Natural killer cell (primary cell): ENCODE measurements at regions not wholly inside any gene's neighbourhood (a gene's known extent, or its start where the extent isn't known, plus 50 kb on each side); places are given as distances from the start of the nearest gene placed in this dataset.

Experiments
- ATAC-seq, 3 donors: fragments of 150-1000 bp in 2 of 3; fragments of 200-7000 bp in 1 of 3; cut with Tn5 transposase; 1 replicate in 1 of 3; 2 replicates in 2 of 3; pipeline ENCODE4 v1.10.0; 2021; ENCODE audit warnings: mild to moderate bottlenecking in 2 of 3, moderate library complexity in 2 of 3
- DNase-seq, 2 donors: peaks; one replicate each; pipeline versions ENCODE4 v3.0.0 to v3.0.0-alpha.2; 2013 to 2021; ENCODE audit warnings: mixed read lengths in 1 of 2
- H3K27ac ChIP-seq: one replicate; pipeline ENCODE4 v1.5.1; 2013; ENCODE audit warnings: mild to moderate bottlenecking, low read length
- H3K27me3 ChIP-seq: one replicate; pipeline ENCODE4 v1.6.1; 2013; ENCODE audit warnings: low read length; ENCODE audit not compliant: control insufficient read depth, insufficient read depth
- H3K36me3 ChIP-seq: one replicate; pipeline ENCODE4 v1.6.1; 2013; ENCODE audit warnings: low read length; ENCODE audit not compliant: control insufficient read depth, insufficient read depth
- H3K4me1 ChIP-seq: one replicate; pipeline ENCODE4 v1.6.1; 2013; ENCODE audit warnings: low read length; ENCODE audit not compliant: control insufficient read depth, insufficient read depth
- H3K4me3 ChIP-seq: one replicate; pipeline ENCODE4 v1.5.1; 2013; ENCODE audit warnings: low read length
- H3K9me3 ChIP-seq: one replicate; pipeline ENCODE4 v1.6.1; 2013; ENCODE audit warnings: low read length; ENCODE audit not compliant: control insufficient read depth, insufficient read depth
- H3K27ac Mint-ChIP-seq, 2 donors: one replicate each; pipeline ENCODE4 v1.8.0; 2022; ENCODE audit warnings: mild to moderate bottlenecking in 2 of 2, mixed read lengths in 2 of 2, moderate library complexity in 1 of 2
- H3K27me3 Mint-ChIP-seq, 2 donors: one replicate each; pipeline ENCODE4 v1.8.0; 2022; ENCODE audit warnings: low read depth in 2 of 2, mixed read lengths in 2 of 2
- H3K36me3 Mint-ChIP-seq: one replicate; pipeline ENCODE4 v1.8.0; 2022; ENCODE audit warnings: mixed read lengths
- H3K4me1 Mint-ChIP-seq, 2 donors: one replicate each; pipeline ENCODE4 v1.8.0; 2022; ENCODE audit warnings: mixed read lengths in 2 of 2
- H3K4me3 Mint-ChIP-seq: one replicate; pipeline ENCODE4 v1.8.0; 2022; ENCODE audit warnings: mild to moderate bottlenecking, moderate library complexity, mixed read lengths
- H3K9me3 Mint-ChIP-seq, 2 donors: one replicate each; pipeline ENCODE4 v1.8.0; 2022; ENCODE audit warnings: mixed read lengths in 2 of 2
- CTCF ChIP-seq: fragments of 200-600 bp; IDR thresholded peaks from one replicate; pipeline ENCODE4 v1.8.0; 2022; ENCODE audit warnings: antibody characterized with exemption
- WGBS: methylation state at CpG from one replicate; pipeline ENCODE4 v1.1.7; 2013; ENCODE audit warnings: missing lambda C conversion rate; ENCODE audit not compliant: insufficient coverage; 5-methylcytosine and 5-hydroxymethylcytosine counted together
- intact Hi-C: fragments of 100-400 bp; cut with micrococcal nuclease; formaldehyde crosslinking; loops from one replicate; pipeline ENCODE4 v1.14.2; 2022

GRCh38 chr9:14467675-14468374 is 153.9 kb upstream of the NFIB start:
- Histone ChIP-seq H3K27ac (no peak overlapping the region), H3K4me3 (no peak overlapping the region), H3K4me1 (no peaks in the 10 kb centered on the region), H3K36me3 (no peaks in the 10 kb centered on the region), H3K27me3 (no peaks in the 10 kb centered on the region), H3K9me3 (no peaks in the 10 kb centered on the region)
- ATAC-seq (no peak), DNase-seq (no peak)
- Mint-ChIP-seq H3K36me3 (no peaks in the 10 kb centered on the region), H3K27me3 (no peaks in the 10 kb centered on the region), H3K27ac (no peak overlapping the region), H3K4me1 (no peaks in the 10 kb centered on the region), H3K4me3 (no peak overlapping the region), H3K9me3 (peaks cover 0 to 2% of the 10 kb centered on the region in 2 donors)
- 86% methylated on average over 2 of the region's 3 CpGs for WGBS
- intact Hi-C loops, result no loop called here
- no peak for TF ChIP-seq CTCF

GRCh38 chr9:14466828-14467227 is 152.9 kb upstream of the NFIB start:
- no peaks in the 10 kb centered on the region for H3K4me1 Mint-ChIP-seq
- TF ChIP-seq CTCF, result no peak
- no peaks in the 10 kb centered on the region for H3K36me3 Mint-ChIP-seq
- Histone ChIP-seq H3K36me3 (no peaks in the 10 kb centered on the region), H3K4me1 (no peaks in the 10 kb centered on the region), H3K9me3 (no peaks in the 10 kb centered on the region), H3K4me3 (no peak overlapping the region), H3K27ac (no peak overlapping the region), H3K27me3 (no peaks in the 10 kb centered on the region)
- no peak overlapping the region for H3K4me3 Mint-ChIP-seq
- intact Hi-C loops, result no loop called here
- DNase-seq (no peak), ATAC-seq (no peak)
- peaks cover 0 to 2% of the 10 kb centered on the region in 2 donors for H3K9me3 Mint-ChIP-seq
- 87% methylated on average over 4 of the region's 4 CpGs for WGBS
- no peaks in the 10 kb centered on the region for H3K27me3 Mint-ChIP-seq
- no peak overlapping the region for H3K27ac Mint-ChIP-seq

- Histone ChIP-seq H3K9me3 (no peaks in the 10 kb centered on the region), H3K4me1 (no peaks in the 10 kb centered on the region), H3K36me3 (no peaks in the 10 kb centered on the region), H3K4me3 (no peak overlapping the region), H3K27me3 (no peaks in the 10 kb centered on the region), H3K27ac (no peak overlapping the region)
- 91% methylated on average over 7 of the region's 7 CpGs for WGBS
- Mint-ChIP-seq H3K27ac (no peak overlapping the region), H3K9me3 (peaks cover 0 to 2% of the 10 kb centered on the region in 2 donors), H3K36me3 (no peaks in the 10 kb centered on the region), H3K27me3 (no peaks in the 10 kb centered on the region), H3K4me3 (no peak overlapping the region), H3K4me1 (no peaks in the 10 kb centered on the region)
- DNase-seq (no peak), ATAC-seq (no peak)
- no peak for TF ChIP-seq CTCF
- intact Hi-C loops, result no loop called here
Observed at GRCh38 chr9:14466429-14466818, 152.5 kb upstream of the NFIB start.

GRCh38 chr9:14462950-14463349 is 149.0 kb upstream of the NFIB start:
- Histone ChIP-seq H3K27me3 (no peaks in the 10 kb centered on the region), H3K4me3 (no peak overlapping the region), H3K27ac (no peak overlapping the region), H3K4me1 (no peaks in the 10 kb centered on the region), H3K36me3 (no peaks in the 10 kb centered on the region), H3K9me3 (no peaks in the 10 kb centered on the region)
- Mint-ChIP-seq H3K36me3 (no peaks in the 10 kb centered on the region), H3K4me3 (no peak overlapping the region), H3K27ac (no peak overlapping the region), H3K4me1 (no peaks in the 10 kb centered on the region), H3K9me3 (peaks cover 0 to 3% of the 10 kb centered on the region in 2 donors), H3K27me3 (no peaks in the 10 kb centered on the region)
- intact Hi-C loops, result no loop called here
- no peak for ATAC-seq
- DNase-seq, result no peak
- 80% methylated on average over 1 of the region's 1 CpG for WGBS
- TF ChIP-seq CTCF, result no peak
